H1 (cell line): ENCODE measurements at regions not wholly inside any gene's neighbourhood (a gene's known extent, or its start where the extent isn't known, plus 50 kb on each side); places are given as distances from the start of the nearest gene placed in this dataset.

Experiments used
- CTCF ChIA-PET: fragments of 300-600 bp; sonication (Branson Sonifier 250); formaldehyde crosslinking; loops from one replicate; lab custom pipeline; 2021; ENCODE audit not compliant: partially characterized antibody; lab: Charles Lee
- POLR2A ChIA-PET: fragments of 300-600 bp; sonication (Branson Sonifier 250); formaldehyde crosslinking; loops from one replicate; lab custom pipeline; 2021; ENCODE audit warnings: inconsistent platforms; ENCODE audit not compliant: partially characterized antibody; lab: Charles Lee
- DNase-seq, 2 experiments: peaks; one replicate each; pipeline versions ENCODE4 v3.0.0 to v3.0.0-alpha.2; 2010 to 2022; ENCODE audit warnings: low spot score in 2 of 2, low read depth in 1 of 2, mixed read lengths in 1 of 2
- FAIRE-seq: peaks from 2 replicates; lab custom pipeline; 2011; peaks lifted over from hg19 to GRCh38; lab: Jason Lieb, UNC
- H2AFZ ChIP-seq: 2 replicates; pipeline ENCODE4 v1.8.1; 2012; ENCODE audit warnings: low read length, inconsistent platforms
- H2AK5ac ChIP-seq: 2 replicates; pipeline ENCODE4 v1.6.1; 2013; ENCODE audit warnings: low read depth, low read length
- H2BK120ac ChIP-seq: replicated peaks from 2 replicates; pipeline ENCODE3; 2013; ENCODE audit warnings: low read depth, low read length, inconsistent platforms
- H2BK12ac ChIP-seq: 2 replicates; pipeline ENCODE4 v1.6.1; 2013; ENCODE audit warnings: low read depth, low read length
- H2BK15ac ChIP-seq: 2 replicates; pipeline ENCODE4 v1.6.1; 2013; ENCODE audit warnings: low read length
- H2BK20ac ChIP-seq: 2 replicates; pipeline ENCODE4 v1.6.1; 2013; ENCODE audit warnings: low read length
- H2BK5ac ChIP-seq: 2 replicates; pipeline ENCODE4 v1.6.1; 2013; ENCODE audit warnings: low read depth, low read length
- H3K14ac ChIP-seq: 2 replicates; pipeline ENCODE4 v1.6.1; 2013; ENCODE audit warnings: inconsistent platforms; ENCODE audit not compliant: insufficient read length
- H3K18ac ChIP-seq: 2 replicates; pipeline ENCODE4 v1.6.1; 2013; ENCODE audit warnings: low read length; ENCODE audit errors: extremely low read depth
- H3K23ac ChIP-seq: 2 replicates; pipeline ENCODE4 v1.6.1; 2013; ENCODE audit warnings: inconsistent platforms; ENCODE audit not compliant: insufficient read length
- H3K23me2 ChIP-seq: 2 replicates; pipeline ENCODE4 v1.6.1; 2013; ENCODE audit warnings: low read depth, low read length
- H3K27ac ChIP-seq: 2 replicates; pipeline ENCODE4 v1.6.1; 2011; ENCODE audit warnings: low read depth, low read length, inconsistent platforms
- H3K27me3 ChIP-seq, 4 experiments: replicated peaks in 1 of 4; 1 replicate in 1 of 4; 2 replicates in 3 of 4; pipeline versions ENCODE4 v1.6.1 to v1.8.1; 2011 to 2013; ENCODE audit warnings: low read length in 3 of 4, mild to moderate bottlenecking in 3 of 4, inconsistent platforms in 2 of 4, mixed read lengths in 2 of 4, moderate library complexity in 1 of 4; ENCODE audit not compliant: control insufficient read depth in 3 of 4, insufficient read depth in 3 of 4; ENCODE audit errors: extremely low read depth in 1 of 4
- H3K36me3 ChIP-seq, 4 experiments: 2 replicates each; pipeline versions ENCODE4 v1.6.1 to v1.8.1; 2011 to 2013; ENCODE audit warnings: mild to moderate bottlenecking in 4 of 4, low read length in 3 of 4, moderate library complexity in 2 of 4, control low read depth in 1 of 4, inconsistent platforms in 1 of 4; ENCODE audit not compliant: insufficient read depth in 4 of 4, control insufficient read depth in 2 of 4
- H3K4ac ChIP-seq: replicated peaks from 2 replicates; pipeline ENCODE3; 2013; ENCODE audit warnings: low read length, low read depth, mixed read lengths, inconsistent platforms; ENCODE audit not compliant: insufficient read length
- H3K4me1 ChIP-seq, 4 experiments: replicated peaks in 1 of 4; 1 replicate in 1 of 4; 2 replicates in 3 of 4; pipeline versions ENCODE4 v1.6.1 to v1.8.1; 2011 to 2013; ENCODE audit warnings: low read length in 3 of 4, inconsistent platforms in 2 of 4, mixed read lengths in 1 of 4; ENCODE audit not compliant: insufficient read depth in 4 of 4, control insufficient read depth in 3 of 4
- H3K4me2 ChIP-seq, 2 experiments: 2 replicates each; pipeline versions ENCODE4 v1.6.1 to v1.8.1; 2011 to 2013; ENCODE audit warnings: low read depth in 2 of 2, low read length in 2 of 2, control low read depth in 1 of 2, inconsistent platforms in 1 of 2, mild to moderate bottlenecking in 1 of 2; ENCODE audit not compliant: insufficient read depth in 1 of 2
- H3K4me3 ChIP-seq, 4 experiments: fragments of 200-600, 300-600 bp in 1 of 4; sonication (generic), shearing (Covaris generic), sonication (Bioruptor Twin) in 1 of 4; 2 replicates each; pipeline versions ENCODE4 v1.5.1 to v1.8.1; 2011 to 2016; ENCODE audit warnings: low read length in 4 of 4, low read depth in 3 of 4, control low read depth in 2 of 4, inconsistent platforms in 2 of 4, mild to moderate bottlenecking in 2 of 4, mixed read lengths in 1 of 4, moderate library complexity in 1 of 4; ENCODE audit not compliant: insufficient read depth in 2 of 4; ENCODE audit errors: extremely low read depth in 1 of 4
- H3K56ac ChIP-seq: replicated peaks from 2 replicates; pipeline ENCODE3; 2013; ENCODE audit warnings: low read depth, mild to moderate bottlenecking, mixed read lengths, low read length, inconsistent platforms; ENCODE audit not compliant: insufficient read length
- H3K79me1 ChIP-seq: 2 replicates; pipeline ENCODE4 v1.6.1; 2013; ENCODE audit warnings: low read depth, low read length, control low read depth
- H3K79me2 ChIP-seq, 2 experiments: 2 replicates each; pipeline versions ENCODE4 v1.6.1 to v1.8.1; 2012 to 2013; ENCODE audit warnings: low read length in 2 of 2, mild to moderate bottlenecking in 2 of 2, inconsistent platforms in 1 of 2; ENCODE audit not compliant: insufficient read depth in 2 of 2, control insufficient read depth in 1 of 2
- H3K9ac ChIP-seq, 4 experiments: replicated peaks in 1 of 4; 1 replicate in 1 of 4; 2 replicates in 3 of 4; pipeline versions ENCODE4 v1.6.1 to v1.8.1; 2011 to 2013; ENCODE audit warnings: low read depth in 3 of 4, low read length in 3 of 4, control low read depth in 2 of 4, mild to moderate bottlenecking in 2 of 4, moderate library complexity in 2 of 4, inconsistent platforms in 1 of 4; ENCODE audit errors: extremely low read depth in 1 of 4
- H3K9me3 ChIP-seq, 2 experiments: 2 replicates each; pipeline versions ENCODE4 v1.6.1 to v1.8.1; 2012 to 2013; ENCODE audit warnings: mild to moderate bottlenecking in 2 of 2, moderate library complexity in 2 of 2, control low read depth in 1 of 2, inconsistent platforms in 1 of 2, low read depth in 1 of 2, low read length in 1 of 2, mixed read lengths in 1 of 2; ENCODE audit not compliant: insufficient read depth in 2 of 2
- H4K20me1 ChIP-seq, 2 experiments: replicated peaks in 1 of 2; 2 replicates each; pipeline versions ENCODE3 to v1.8.1; 2011 to 2013; ENCODE audit warnings: inconsistent platforms in 2 of 2, low read length in 2 of 2, mild to moderate bottlenecking in 1 of 2; ENCODE audit not compliant: insufficient read depth in 2 of 2, control insufficient read depth in 1 of 2
- H4K5ac ChIP-seq: 2 replicates; pipeline ENCODE4 v1.6.1; 2013; ENCODE audit warnings: low read length, low read depth, mixed read lengths, inconsistent platforms; ENCODE audit not compliant: insufficient read length
- H4K8ac ChIP-seq: 2 replicates; pipeline ENCODE4 v1.8.0; 2013; ENCODE audit warnings: mild to moderate bottlenecking, moderate library complexity, low read length, inconsistent platforms; ENCODE audit not compliant: insufficient read depth; ENCODE audit errors: extremely low read depth
- H4K91ac ChIP-seq: replicated peaks from 2 replicates; pipeline ENCODE3; 2013; ENCODE audit warnings: low read length, mixed read lengths, inconsistent platforms; ENCODE audit not compliant: insufficient read length
- NRF1 ChIP-seq: IDR thresholded peaks from 2 replicates; pipeline ENCODE4 v1.6.1; 2011; ENCODE audit warnings: mild to moderate bottlenecking, low read depth, low read length, improper control_type of control experiment
- RAD21 ChIP-seq, 2 experiments: IDR thresholded peaks in 1 of 2; conservative IDR thresholded peaks in 1 of 2; 2 replicates each; pipeline ENCODE4 v1.6.1; 2011; ENCODE audit warnings: low read depth in 2 of 2, low read length in 2 of 2, improper control_type of control experiment in 1 of 2, inconsistent platforms in 1 of 2, mild to moderate bottlenecking in 1 of 2, moderate library complexity in 1 of 2
- TCF12 ChIP-seq: IDR thresholded peaks from 2 replicates; pipeline ENCODE4 v1.6.1; 2011; ENCODE audit warnings: low read depth, mild to moderate bottlenecking, low read length
- WGBS, 2 experiments: shearing (Covaris generic) in 1 of 2; methylation state at CpG; one replicate each; pipeline versions ENCODE4 v1.1.6 to v1.1.7; 2013 to 2015; ENCODE audit warnings: low lambda C conversion rate in 2 of 2, mixed read lengths in 2 of 2, inconsistent platforms in 1 of 2, low coverage in 1 of 2, missing lambda C conversion rate in 1 of 2; ENCODE audit not compliant: insufficient replicate concordance in 2 of 2, insufficient coverage in 1 of 2, insufficient read length in 1 of 2; ENCODE audit errors: extremely low coverage in 1 of 2, missing lambda C conversion rate in 1 of 2; 5-methylcytosine and 5-hydroxymethylcytosine counted together

DNA sequence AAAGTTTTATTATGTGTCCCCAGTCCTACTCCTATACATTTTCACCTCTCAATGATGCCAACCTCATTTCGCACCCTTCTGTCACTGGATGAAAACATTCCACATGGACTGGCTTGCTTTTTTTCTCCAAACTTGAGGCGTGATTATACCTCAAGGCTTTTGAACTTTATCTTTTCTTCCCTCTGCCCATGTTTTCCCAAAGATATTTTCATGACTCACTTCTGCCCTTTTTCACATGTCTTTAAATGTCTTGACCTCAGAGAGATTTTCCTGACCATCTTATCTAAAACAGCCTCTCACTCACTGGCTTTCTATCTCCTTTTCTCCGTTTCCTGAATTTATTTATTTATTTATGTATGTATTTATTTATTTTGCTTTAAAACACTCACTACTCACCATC lies 659.0 kb downstream of the PTPRC start:
- no peak overlapping the region for H2BK15ac ChIP-seq
- H3K14ac ChIP-seq: no peak overlapping the region
- H2AFZ ChIP-seq: no peak overlapping the region
- H2BK5ac ChIP-seq: no peak overlapping the region
- ChIA-PET POLR2A (no interaction called here), CTCF (interaction anchor here (1.1 kb wide), 1 partner anchor 507 kb away, joined by 3 read pairs; no protein-coding TSS in a partner anchor)
- no peak overlapping the region for H3K4me2 ChIP-seq
- H3K4me3 ChIP-seq: no peak overlapping the region
- no peak overlapping the region for H3K27ac ChIP-seq
- H3K27me3 ChIP-seq: no peaks in the 10 kb centered on the region
- H4K5ac ChIP-seq: no peak overlapping the region
- H3K9me3 ChIP-seq: no peaks in the 10 kb centered on the region
- H3K9ac ChIP-seq: no peak overlapping the region
- no peak overlapping the region for H3K56ac ChIP-seq
- H4K91ac ChIP-seq: no peak overlapping the region
- no peak overlapping the region for H3K18ac ChIP-seq
- no peak overlapping the region for H2BK12ac ChIP-seq
- no peak overlapping the region for H2AK5ac ChIP-seq
- 92% methylated on average over 3 of the region's 3 CpGs; no CpG with 5 or more reads in 1 of the 2 experiments for WGBS, 2 experiments
- H3K23ac ChIP-seq: no peak overlapping the region
- FAIRE-seq (no peak), DNase-seq (no peak)
- H3K79me1 ChIP-seq: no peaks in the 10 kb centered on the region
- H3K79me2 ChIP-seq: no peaks in the 10 kb centered on the region
- no peak overlapping the region for H2BK20ac ChIP-seq
- H2BK120ac ChIP-seq: no peak overlapping the region
- H4K20me1 ChIP-seq: no peaks in the 10 kb centered on the region
- no peak for TF ChIP-seq NRF1
- no peak for TF ChIP-seq RAD21 (IDR thresholded peaks at IDR 0.05 in 1 of 2, conservative IDR thresholded peaks at IDR 0.05 in 1 of 2; ENCODE audit: low read depth in 2 of 2, low read length in 2 of 2)
- no peak for TF ChIP-seq TCF12
- no peaks in the 10 kb centered on the region for H3K36me3 ChIP-seq
- H3K23me2 ChIP-seq: no peaks in the 10 kb centered on the region
- H3K4me1 ChIP-seq: no peaks in the 10 kb centered on the region
- H4K8ac ChIP-seq: no peak overlapping the region
- no peak overlapping the region for H3K4ac ChIP-seq
